Muscle of leg (tissue), 3 donors: ENCODE measurements at regions not wholly inside any gene's neighbourhood (a gene's known extent, or its start where the extent isn't known, plus 50 kb on each side); places are given as distances from the start of the nearest gene placed in this dataset.
A peak's percentile ranks its signal among the peaks of the same experiment; 100 is the strongest.

Source experiments
- DNase-seq: peaks from one replicate; pipeline ENCODE4 v3.0.0; 2013
- H3K27ac ChIP-seq: one replicate; pipeline ENCODE4 v1.5.1; 2013; ENCODE audit warnings: mild to moderate bottlenecking, low read length, control low read depth
- H3K27me3 ChIP-seq: one replicate; pipeline ENCODE4 v1.6.1; 2013; ENCODE audit warnings: low read length; ENCODE audit not compliant: control insufficient read depth, insufficient read depth
- H3K36me3 ChIP-seq: one replicate; pipeline ENCODE4 v1.6.1; 2013; ENCODE audit warnings: low read length; ENCODE audit not compliant: control insufficient read depth, insufficient read depth
- H3K4me1 ChIP-seq: one replicate; pipeline ENCODE4 v1.6.1; 2013; ENCODE audit warnings: low read length; ENCODE audit not compliant: control insufficient read depth, insufficient read depth
- H3K4me3 ChIP-seq: one replicate; pipeline ENCODE4 v1.5.1; 2013; ENCODE audit warnings: low read length, control low read depth
- H3K9me3 ChIP-seq: replicated peaks from 2 replicates; pipeline ENCODE4 v1.6.1; 2013; ENCODE audit warnings: low read depth, low read length; ENCODE audit not compliant: control insufficient read depth
- WGBS: methylation state at CpG from one replicate; pipeline ENCODE4 v1.1.5; 2013; ENCODE audit warnings: missing lambda C conversion rate; ENCODE audit not compliant: insufficient coverage; 5-methylcytosine and 5-hydroxymethylcytosine counted together

GRCh38 chr14:99069946-99070345, 202.1 kb downstream of the BCL11B start:
- Histone ChIP-seq H3K27me3 (no peaks in the 10 kb centered on the region), H3K36me3 (no peaks in the 10 kb centered on the region), H3K9me3 (peaks cover 7% of the 10 kb centered on the region), H3K4me3 (no peak overlapping the region), H3K4me1 (no peaks in the 10 kb centered on the region), H3K27ac (no peak overlapping the region)
- DNase-seq = no peak
- WGBS = 67% methylated on average over 3 of the region's 3 CpGs

GRCh38 chr14:99072433-99072832, 199.6 kb downstream of the BCL11B start:
- Histone ChIP-seq H3K4me3 (no peak overlapping the region), H3K27ac (no peak overlapping the region), H3K4me1 (no peaks in the 10 kb centered on the region), H3K27me3 (no peaks in the 10 kb centered on the region), H3K36me3 (no peaks in the 10 kb centered on the region), H3K9me3 (peaks cover 5% of the 10 kb centered on the region)
- 82% methylated on average over 10 of the region's 12 CpGs for WGBS
- no peak for DNase-seq

GRCh38 chr14:99072956-99073355, 199.0 kb downstream of the BCL11B start:
- Histone ChIP-seq H3K9me3 (peaks cover 5% of the 10 kb centered on the region), H3K36me3 (no peaks in the 10 kb centered on the region), H3K4me3 (no peak overlapping the region), H3K27me3 (no peaks in the 10 kb centered on the region), H3K4me1 (no peaks in the 10 kb centered on the region), H3K27ac (no peak overlapping the region)
- no peak for DNase-seq
- 78% methylated on average over 4 of the region's 6 CpGs for WGBS

GRCh38 chr14:99073431-99073830, 198.6 kb downstream of the BCL11B start:
- WGBS = 69% methylated on average over 2 of the region's 6 CpGs
- H3K9me3 ChIP-seq = peaks cover 5% of the 10 kb centered on the region
- no peaks in the 10 kb centered on the region for H3K4me1 ChIP-seq
- DNase-seq = no peak
- H3K27me3 ChIP-seq = no peaks in the 10 kb centered on the region
- H3K27ac ChIP-seq = no peak overlapping the region
- H3K36me3 ChIP-seq = no peaks in the 10 kb centered on the region
- no peak overlapping the region for H3K4me3 ChIP-seq

- Histone ChIP-seq H3K4me3 (no peak overlapping the region), H3K4me1 (no peaks in the 10 kb centered on the region), H3K36me3 (no peaks in the 10 kb centered on the region), H3K9me3 (peaks cover 5% of the 10 kb centered on the region), H3K27me3 (no peaks in the 10 kb centered on the region), H3K27ac (no peak overlapping the region)
- 83% methylated on average over 10 of the region's 11 CpGs for WGBS
- peak; percentile 13 for DNase-seq
Observed at GRCh38 chr14:99075061-99075460, 196.9 kb downstream of the BCL11B start.

- Histone ChIP-seq H3K4me1 (no peaks in the 10 kb centered on the region), H3K4me3 (no peak overlapping the region), H3K27me3 (no peaks in the 10 kb centered on the region), H3K9me3 (peaks cover 8% of the 10 kb centered on the region), H3K27ac (no peak overlapping the region), H3K36me3 (no peaks in the 10 kb centered on the region)
- WGBS = 77% methylated on average over 3 of the region's 5 CpGs
- DNase-seq = no peak
Observed at GRCh38 chr14:99075771-99076375, 196.1 kb downstream of the BCL11B start.

GRCh38 chr14:99077076-99077843, 194.7 kb downstream of the BCL11B start:
- H3K27ac ChIP-seq = no peak overlapping the region
- 64% methylated on average over 6 of the region's 8 CpGs for WGBS
- no peaks in the 10 kb centered on the region for H3K27me3 ChIP-seq
- H3K9me3 ChIP-seq = peaks cover 3% of the 10 kb centered on the region
- H3K4me1 ChIP-seq = no peaks in the 10 kb centered on the region
- no peak for DNase-seq
- H3K36me3 ChIP-seq = no peaks in the 10 kb centered on the region
- no peak overlapping the region for H3K4me3 ChIP-seq

GRCh38 chr14:99077844-99078236, 194.2 kb downstream of the BCL11B start:
- no peaks in the 10 kb centered on the region for H3K4me1 ChIP-seq
- no peaks in the 10 kb centered on the region for H3K27me3 ChIP-seq
- DNase-seq = no peak
- H3K4me3 ChIP-seq = no peak overlapping the region
- H3K36me3 ChIP-seq = no peaks in the 10 kb centered on the region
- WGBS = 89% methylated on average over 6 of the region's 6 CpGs
- no peak overlapping the region for H3K27ac ChIP-seq
- peaks cover 3% of the 10 kb centered on the region for H3K9me3 ChIP-seq

- DNase-seq = no peak
- Histone ChIP-seq H3K27me3 (no peaks in the 10 kb centered on the region), H3K27ac (no peak overlapping the region), H3K36me3 (no peaks in the 10 kb centered on the region), H3K4me3 (no peak overlapping the region), H3K4me1 (no peaks in the 10 kb centered on the region), H3K9me3 (peaks cover 3% of the 10 kb centered on the region)
- 54% methylated on average over 7 of the region's 7 CpGs for WGBS
Observed at GRCh38 chr14:99078426-99078825, 193.6 kb downstream of the BCL11B start.

- peaks cover 8% of the 10 kb centered on the region for H3K9me3 ChIP-seq
- WGBS = 61% methylated on average over 5 of the region's 9 CpGs
- no peak overlapping the region for H3K4me3 ChIP-seq
- H3K4me1 ChIP-seq = no peaks in the 10 kb centered on the region
- no peaks in the 10 kb centered on the region for H3K27me3 ChIP-seq
- DNase-seq = no peak
- no peaks in the 10 kb centered on the region for H3K36me3 ChIP-seq
- H3K27ac ChIP-seq = no peak overlapping the region
Observed at GRCh38 chr14:99079061-99079727, 192.8 kb downstream of the BCL11B start.
